ENCODE measurements at regions not wholly inside any gene's neighbourhood (a gene's known extent, or its start where the extent isn't known, plus 50 kb on each side); places are given as distances from the start of the nearest gene placed in this dataset.

DNA sequence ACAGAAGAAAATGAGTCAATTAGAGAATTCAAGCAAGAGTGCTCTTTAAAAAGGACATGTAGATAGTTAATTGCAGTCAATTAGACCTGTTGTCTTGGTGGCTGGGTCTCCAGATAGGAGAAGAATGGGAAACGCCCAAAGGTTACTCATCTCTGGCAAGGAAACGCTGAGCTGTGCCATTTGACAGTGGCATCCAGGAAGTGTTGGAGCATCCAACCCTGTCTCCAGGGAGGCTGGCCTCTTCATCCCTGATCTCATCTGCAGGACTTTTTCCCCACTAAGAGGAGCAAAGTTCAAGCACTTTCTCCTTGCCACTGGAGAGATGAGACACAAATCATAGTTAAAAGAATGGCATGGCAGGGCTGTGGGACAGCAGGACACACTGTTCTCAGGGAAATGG lies 111.7 kb upstream of the MSX2 start:
- CTCF ChIA-PET = no interaction called here
- H3K27ac Mint-ChIP-seq = no peak overlapping the region

DNA sequence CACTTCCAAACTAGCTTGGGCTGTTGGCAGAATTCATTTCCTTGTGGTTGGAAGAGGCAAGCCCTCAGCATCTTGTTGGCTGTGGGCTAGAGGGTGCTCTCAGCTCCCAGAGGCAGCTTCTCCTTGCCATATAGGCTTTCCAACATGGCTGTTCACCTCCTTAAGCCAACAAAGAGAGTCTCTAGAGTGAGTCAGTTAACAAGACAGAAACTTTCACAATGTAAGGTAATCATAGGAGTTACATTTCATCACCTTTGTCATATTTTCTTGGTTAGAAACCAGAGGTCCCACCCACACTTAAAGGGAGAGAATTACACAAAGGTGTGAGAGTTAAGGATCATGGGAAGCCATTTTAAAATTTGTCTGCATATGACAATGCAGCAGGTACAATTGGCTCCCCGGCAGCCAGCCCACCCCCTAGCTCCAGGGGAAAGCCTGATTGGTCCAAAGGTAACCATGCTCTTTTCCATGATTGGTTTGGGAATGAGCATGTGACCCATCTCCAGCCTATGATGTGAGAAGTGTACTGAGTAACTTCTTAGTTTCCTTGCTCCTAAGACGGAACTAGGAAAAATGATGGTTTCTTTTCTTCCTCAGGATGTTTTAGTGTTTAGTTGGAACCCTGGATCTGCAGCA lies 109.8 kb upstream of the MSX2 start:
- no peaks in the 10 kb centered on the region for H3K4me1 ChIP-seq (ENCODE audit: control insufficient read depth in 1 of 2, extremely low read depth in 1 of 2, insufficient read depth in 2 of 2, low read length in 2 of 2)
- Mint-ChIP-seq H3K27me3 (peaks cover 10% of the 10 kb centered on the region in 2 donors), H3K36me3 (no peaks in the 10 kb centered on the region), H3K4me1 (no peaks in the 10 kb centered on the region), H3K9me3 (no peaks in the 10 kb centered on the region), H3K4me3 (no peak overlapping the region), H3K27ac (no peak overlapping the region)
- CTCF ChIA-PET = no interaction called here
- DNase-seq (no peak), ATAC-seq (replicated peaks in 1 of 4) (no peak)
- no peaks in the 10 kb centered on the region for H3K9me3 ChIP-seq
- H3K27me3 ChIP-seq (replicated peaks in 1 of 2; ENCODE audit: control insufficient read depth in 2 of 2, extremely low read depth in 1 of 2, insufficient read depth in 2 of 2, low read length in 1 of 2) = peaks cover 0 to 8% of the 10 kb centered on the region in 2 experiments
- H3K27ac ChIP-seq (ENCODE audit: low read length) = no peak overlapping the region
- POLR2A ChIA-PET = no interaction called here
- WGBS (ENCODE audit: insufficient coverage) = 100% methylated on average over 1 of the region's 2 CpGs
- no peak overlapping the region for H3K4me3 ChIP-seq (ENCODE audit: control insufficient read depth in 1 of 2, extremely low read depth in 1 of 2, low read length in 1 of 2)
- H3K36me3 ChIP-seq (ENCODE audit: control insufficient read depth in 2 of 2, extremely low read depth in 1 of 2, insufficient read depth in 1 of 2, low read length in 1 of 2) = no peaks in the 10 kb centered on the region

More for the DNA sequence above, 111.7 kb upstream of the MSX2 start:
- Mint-ChIP-seq H3K9me3 (no peaks in the 10 kb centered on the region), H3K36me3 (no peaks in the 10 kb centered on the region), H3K27me3 (peaks cover 3 to 7% of the 10 kb centered on the region in 2 donors), H3K4me1 (no peaks in the 10 kb centered on the region), H3K4me3 (no peak overlapping the region)
- DNase-seq (no peak), ATAC-seq (replicated peaks in 1 of 4) (no peak)
- no peak overlapping the region for H3K4me3 ChIP-seq (ENCODE audit: control insufficient read depth in 1 of 2, extremely low read depth in 1 of 2, low read length in 1 of 2)
- POLR2A ChIA-PET = no interaction called here
- H3K27ac ChIP-seq (ENCODE audit: low read length) = no peak overlapping the region
- H3K36me3 ChIP-seq (ENCODE audit: control insufficient read depth in 2 of 2, extremely low read depth in 1 of 2, insufficient read depth in 1 of 2, low read length in 1 of 2) = no peaks in the 10 kb centered on the region
- no peaks in the 10 kb centered on the region for H3K9me3 ChIP-seq
- H3K27me3 ChIP-seq (replicated peaks in 1 of 2; ENCODE audit: control insufficient read depth in 2 of 2, extremely low read depth in 1 of 2, insufficient read depth in 2 of 2, low read length in 1 of 2) = peaks cover 0 to 15% of the 10 kb centered on the region in 2 experiments
- 90% methylated on average over 2 of the region's 2 CpGs for WGBS (ENCODE audit: insufficient coverage)
- H3K4me1 ChIP-seq (ENCODE audit: control insufficient read depth in 1 of 2, extremely low read depth in 1 of 2, insufficient read depth in 2 of 2, low read length in 2 of 2) = no peaks in the 10 kb centered on the region

DNA sequence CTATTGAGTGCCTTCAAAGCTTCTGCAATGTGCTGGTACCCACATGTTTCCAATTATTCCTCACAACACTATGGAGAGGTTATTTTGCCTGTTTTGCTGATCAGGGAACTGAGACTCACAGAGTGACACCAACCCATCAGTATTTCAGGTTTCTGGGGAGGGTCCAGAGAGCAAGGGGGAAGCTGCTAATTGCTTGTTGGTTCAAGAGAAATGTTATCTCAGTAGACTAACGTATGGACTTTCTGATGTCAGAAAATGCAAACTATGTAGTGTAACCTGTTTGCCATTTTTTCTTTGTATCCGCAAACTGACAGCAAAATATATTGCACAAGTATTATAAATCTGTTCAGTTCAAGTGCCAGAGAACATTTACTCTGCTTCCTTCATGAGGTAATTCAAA lies 108.3 kb upstream of the MSX2 start:
- DNase-seq = no peak
- Histone ChIP-seq H3K27ac (ENCODE audit: low read length) (no peak overlapping the region), H3K36me3 (ENCODE audit: control insufficient read depth in 2 of 2, extremely low read depth in 1 of 2, insufficient read depth in 1 of 2, low read length in 1 of 2) (no peaks in the 10 kb centered on the region), H3K4me1 (ENCODE audit: control insufficient read depth in 1 of 2, extremely low read depth in 1 of 2, insufficient read depth in 2 of 2, low read length in 2 of 2) (no peaks in the 10 kb centered on the region), H3K9me3 (no peaks in the 10 kb centered on the region), H3K27me3 (replicated peaks in 1 of 2; ENCODE audit: control insufficient read depth in 2 of 2, extremely low read depth in 1 of 2, insufficient read depth in 2 of 2, low read length in 1 of 2) (peaks cover 0 to 8% of the 10 kb centered on the region in 2 experiments), H3K4me3 (ENCODE audit: control insufficient read depth in 1 of 2, extremely low read depth in 1 of 2, low read length in 1 of 2) (no peak overlapping the region)
- H3K36me3 Mint-ChIP-seq = no peaks in the 10 kb centered on the region
- no CpG with 5 or more reads among the region's 2 CpGs for WGBS (ENCODE audit: insufficient coverage)
- H3K4me1 Mint-ChIP-seq = no peaks in the 10 kb centered on the region
- H3K27me3 Mint-ChIP-seq = peaks cover 13 to 18% of the 10 kb centered on the region in 2 donors
- H3K4me3 Mint-ChIP-seq = no peak overlapping the region
- no peaks in the 10 kb centered on the region for H3K9me3 Mint-ChIP-seq
- CTCF ChIA-PET = no interaction called here
- POLR2A ChIA-PET = no interaction called here
- ATAC-seq (replicated peaks in 1 of 4) = no peak
- no peak overlapping the region for H3K27ac Mint-ChIP-seq

DNA sequence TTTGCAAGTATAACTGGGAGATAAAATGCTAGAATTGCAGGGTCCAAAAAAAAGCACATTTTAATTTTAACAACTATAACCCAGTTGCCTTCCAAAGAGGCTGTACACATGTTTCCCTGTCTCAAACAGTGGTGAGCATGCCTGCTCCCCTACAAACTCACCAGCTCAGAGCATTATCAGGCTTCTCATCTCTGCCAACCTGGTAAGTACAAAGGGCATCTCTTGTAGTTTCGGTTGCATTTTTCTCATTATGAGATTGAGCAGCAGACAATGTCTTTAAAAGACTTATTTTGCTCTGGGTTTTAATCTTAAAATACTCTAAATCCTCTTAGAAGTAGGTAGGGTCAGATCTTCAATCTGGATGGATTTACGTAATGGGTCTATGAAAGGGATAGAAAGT lies 107.1 kb upstream of the MSX2 start:
- Mint-ChIP-seq H3K4me3 (no peak overlapping the region), H3K27ac (no peak overlapping the region), H3K36me3 (no peaks in the 10 kb centered on the region), H3K4me1 (no peaks in the 10 kb centered on the region), H3K27me3 (peaks cover 15 to 22% of the 10 kb centered on the region in 2 donors), H3K9me3 (no peaks in the 10 kb centered on the region)
- Histone ChIP-seq H3K27ac (ENCODE audit: low read length) (no peak overlapping the region), H3K4me3 (ENCODE audit: control insufficient read depth in 1 of 2, extremely low read depth in 1 of 2, low read length in 1 of 2) (no peak overlapping the region), H3K9me3 (no peaks in the 10 kb centered on the region), H3K36me3 (ENCODE audit: control insufficient read depth in 2 of 2, extremely low read depth in 1 of 2, insufficient read depth in 1 of 2, low read length in 1 of 2) (no peaks in the 10 kb centered on the region), H3K4me1 (ENCODE audit: control insufficient read depth in 1 of 2, extremely low read depth in 1 of 2, insufficient read depth in 2 of 2, low read length in 2 of 2) (no peaks in the 10 kb centered on the region), H3K27me3 (replicated peaks in 1 of 2; ENCODE audit: control insufficient read depth in 2 of 2, extremely low read depth in 1 of 2, insufficient read depth in 2 of 2, low read length in 1 of 2) (peaks cover 0 to 8% of the 10 kb centered on the region in 2 experiments)
- WGBS (ENCODE audit: insufficient coverage) = no CpG with 5 or more reads among the region's 2 CpGs
- DNase-seq (no peak), ATAC-seq (replicated peaks in 1 of 4) (no peak)
- POLR2A ChIA-PET = interaction anchor here in 1 of 2 donors (0.6 kb wide), 1 partner anchor 10 kb away, joined by 3 read pairs; no protein-coding TSS in a partner anchor
- CTCF ChIA-PET = no interaction called here

DNA sequence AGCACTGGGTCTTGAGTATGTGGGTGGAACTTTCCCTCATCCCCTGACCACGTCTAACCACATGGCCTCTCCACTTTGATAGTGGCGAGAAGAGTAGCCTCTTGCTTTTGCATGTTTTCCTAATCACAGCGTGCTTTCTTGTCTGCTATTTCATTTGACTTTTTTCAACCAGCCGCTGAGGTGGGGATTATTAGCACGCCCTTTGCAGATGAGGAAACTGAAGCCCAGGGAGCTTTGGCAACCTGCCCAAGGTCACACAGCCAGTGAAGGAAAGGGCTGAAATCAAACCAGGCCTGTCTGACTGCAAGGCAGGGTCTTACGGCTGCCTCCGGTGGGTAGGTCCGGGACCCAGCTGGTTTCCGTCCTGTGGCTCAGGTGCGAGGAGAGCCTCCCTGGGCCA lies 106.5 kb upstream of the MSX2 start:
- Mint-ChIP-seq H3K36me3 (no peaks in the 10 kb centered on the region), H3K9me3 (no peaks in the 10 kb centered on the region), H3K27me3 (peaks cover 15 to 23% of the 10 kb centered on the region in 2 donors), H3K4me1 (no peaks in the 10 kb centered on the region), H3K27ac (no peak overlapping the region), H3K4me3 (no peak overlapping the region)
- no peaks in the 10 kb centered on the region for H3K4me1 ChIP-seq (ENCODE audit: control insufficient read depth in 1 of 2, extremely low read depth in 1 of 2, insufficient read depth in 2 of 2, low read length in 2 of 2)
- no peak for ATAC-seq (replicated peaks in 1 of 4)
- H3K4me3 ChIP-seq (ENCODE audit: control insufficient read depth in 1 of 2, extremely low read depth in 1 of 2, low read length in 1 of 2) = no peak overlapping the region
- no peak for DNase-seq
- ChIA-PET POLR2A (no interaction called here), CTCF (no interaction called here)
- WGBS (ENCODE audit: insufficient coverage) = 87% methylated on average over 9 of the region's 10 CpGs
- H3K27me3 ChIP-seq (replicated peaks in 1 of 2; ENCODE audit: control insufficient read depth in 2 of 2, extremely low read depth in 1 of 2, insufficient read depth in 2 of 2, low read length in 1 of 2) = peaks cover 0 to 8% of the 10 kb centered on the region in 2 experiments
- H3K27ac ChIP-seq (ENCODE audit: low read length) = no peak overlapping the region
- no peaks in the 10 kb centered on the region for H3K36me3 ChIP-seq (ENCODE audit: control insufficient read depth in 2 of 2, extremely low read depth in 1 of 2, insufficient read depth in 1 of 2, low read length in 1 of 2)
- H3K9me3 ChIP-seq = no peaks in the 10 kb centered on the region

DNA sequence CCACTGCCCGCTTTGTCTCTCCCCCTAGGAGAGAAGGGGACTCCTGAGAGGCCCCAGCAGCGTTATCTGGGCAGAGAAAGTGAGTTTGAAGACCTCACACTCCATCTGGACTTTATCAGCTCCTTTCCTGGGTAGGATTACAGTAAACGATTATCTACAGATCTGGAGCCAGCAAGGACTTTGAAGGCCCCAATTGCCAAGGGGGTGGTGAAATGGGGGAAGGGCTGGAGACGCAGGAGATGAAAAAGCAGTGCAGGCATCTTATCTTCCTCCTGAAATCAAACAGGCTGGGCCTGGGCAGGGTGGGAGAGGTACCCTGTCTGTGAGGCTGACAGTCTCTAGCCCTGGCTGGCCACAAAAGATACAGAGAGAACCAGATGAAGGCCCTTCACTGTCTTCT lies 105.8 kb upstream of the MSX2 start:
- no peak overlapping the region for H3K27ac ChIP-seq (ENCODE audit: low read length)
- ATAC-seq (replicated peaks in 1 of 4) (no peak), DNase-seq (no peak)
- no peaks in the 10 kb centered on the region for H3K4me1 Mint-ChIP-seq
- H3K4me3 ChIP-seq (ENCODE audit: control insufficient read depth in 1 of 2, extremely low read depth in 1 of 2, low read length in 1 of 2) = no peak overlapping the region
- no peaks in the 10 kb centered on the region for H3K4me1 ChIP-seq (ENCODE audit: control insufficient read depth in 1 of 2, extremely low read depth in 1 of 2, insufficient read depth in 2 of 2, low read length in 2 of 2)
- no peaks in the 10 kb centered on the region for H3K9me3 Mint-ChIP-seq
- peaks cover 0 to 8% of the 10 kb centered on the region in 2 experiments for H3K27me3 ChIP-seq (replicated peaks in 1 of 2; ENCODE audit: control insufficient read depth in 2 of 2, extremely low read depth in 1 of 2, insufficient read depth in 2 of 2, low read length in 1 of 2)
- H3K36me3 ChIP-seq (ENCODE audit: control insufficient read depth in 2 of 2, extremely low read depth in 1 of 2, insufficient read depth in 1 of 2, low read length in 1 of 2) = no peaks in the 10 kb centered on the region
- no CpG with 5 or more reads among the region's 4 CpGs for WGBS (ENCODE audit: insufficient coverage)
- no peaks in the 10 kb centered on the region for H3K36me3 Mint-ChIP-seq
- no peaks in the 10 kb centered on the region for H3K9me3 ChIP-seq
- H3K27me3 Mint-ChIP-seq = peaks cover 15 to 23% of the 10 kb centered on the region in 2 donors
- no peak overlapping the region for H3K27ac Mint-ChIP-seq
- ChIA-PET CTCF (no interaction called here), POLR2A (no interaction called here)
- H3K4me3 Mint-ChIP-seq = no peak overlapping the region

DNA sequence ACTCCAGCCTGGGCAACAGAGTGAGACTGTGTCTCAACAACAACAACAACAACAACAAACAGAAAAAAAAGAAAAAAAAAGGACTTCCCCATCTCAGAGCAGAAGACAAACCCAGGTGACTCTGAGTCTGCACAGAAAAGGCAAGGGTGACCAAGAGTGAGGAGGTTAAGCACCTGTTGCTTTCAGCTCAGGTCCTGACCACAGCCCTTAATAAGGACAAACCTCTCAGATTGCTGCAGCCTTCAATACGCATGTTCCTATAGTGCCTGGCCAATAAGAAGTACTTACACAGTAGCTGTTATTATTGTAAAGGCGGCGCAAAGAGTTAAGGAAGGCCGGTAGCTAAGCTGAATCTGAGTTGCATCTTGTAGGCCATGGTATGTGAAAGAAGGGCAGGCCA lies 102.3 kb upstream of the MSX2 start:
- no peak for DNase-seq
- Histone ChIP-seq H3K9me3 (no peaks in the 10 kb centered on the region), H3K27me3 (replicated peaks in 1 of 2; ENCODE audit: control insufficient read depth in 2 of 2, extremely low read depth in 1 of 2, insufficient read depth in 2 of 2, low read length in 1 of 2) (peaks cover 0 to 8% of the 10 kb centered on the region in 2 experiments), H3K4me1 (ENCODE audit: control insufficient read depth in 1 of 2, extremely low read depth in 1 of 2, insufficient read depth in 2 of 2, low read length in 2 of 2) (no peaks in the 10 kb centered on the region), H3K27ac (ENCODE audit: low read length) (no peak overlapping the region), H3K4me3 (ENCODE audit: control insufficient read depth in 1 of 2, extremely low read depth in 1 of 2, low read length in 1 of 2) (no peak overlapping the region), H3K36me3 (ENCODE audit: control insufficient read depth in 2 of 2, extremely low read depth in 1 of 2, insufficient read depth in 1 of 2, low read length in 1 of 2) (no peaks in the 10 kb centered on the region)
- Mint-ChIP-seq H3K4me3 (no peak overlapping the region), H3K4me1 (no peaks in the 10 kb centered on the region), H3K36me3 (no peaks in the 10 kb centered on the region), H3K9me3 (no peaks in the 10 kb centered on the region), H3K27ac (no peak overlapping the region), H3K27me3 (peaks cover 11 to 21% of the 10 kb centered on the region in 2 donors)
- CTCF ChIA-PET = no interaction called here
- ATAC-seq (replicated peaks in 1 of 4) = no peak
- 100% methylated on average over 4 of the region's 4 CpGs for WGBS (ENCODE audit: insufficient coverage)
- POLR2A ChIA-PET = no interaction called here

All from T-cell (primary cell).